ENCODE measurements at regions not wholly inside any gene's neighbourhood (a gene's known extent, or its start where the extent isn't known, plus 50 kb on each side); places are given as distances from the start of the nearest gene placed in this dataset.
"Not testable (repeated sequence)": the region's sequence is repeated elsewhere in the genome, so short reads cannot be mapped to it uniquely, and the experiment has no call there.

GRCh38 chr2:210946395-210946794 lies 390.0 kb downstream of the CPS1 start:
- no peaks in the 10 kb centered on the region for H4K20me1 ChIP-seq (ENCODE audit: insufficient read depth, low read length)
- H3K9ac ChIP-seq (ENCODE audit: insufficient read depth, low read length, poor library complexity, severe bottlenecking) = no peak overlapping the region
- H2AFZ ChIP-seq (ENCODE audit: insufficient read depth, low read depth, low read length, poor library complexity, severe bottlenecking) = no peak overlapping the region
- no peaks in the 10 kb centered on the region for H3K27me3 ChIP-seq (ENCODE audit: control insufficient read depth in 2 of 2, insufficient read depth in 2 of 2, low read length in 2 of 2)
- Mint-ChIP-seq H3K27ac (no peak overlapping the region), H3K27me3 (ENCODE audit: low read depth in 3 of 3) (peaks cover 0 to 3% (median 0%) of the 10 kb centered on the region in 3 donors), H3K9me3 (peaks cover 0 to 6% (median 0%) of the 10 kb centered on the region in 7 donors), H3K4me3 (no peak overlapping the region), H3K36me3 (no peaks in the 10 kb centered on the region), H3K4me1 (no peaks in the 10 kb centered on the region)
- H3K9me3 ChIP-seq (replicated peaks in 1 of 2; ENCODE audit: control insufficient read depth in 1 of 2, insufficient read depth in 1 of 2, low read length in 2 of 2) = no peaks in the 10 kb centered on the region
- no peak for DNase-seq
- intact Hi-C loops (cut with micrococcal nuclease) = no loop called here
- no peaks in the 10 kb centered on the region for H3K36me3 ChIP-seq (replicated peaks in 1 of 2; ENCODE audit: control insufficient read depth in 1 of 2, insufficient read depth in 2 of 2, low read length in 2 of 2)
- TF ChIP-seq, protein P1, sequence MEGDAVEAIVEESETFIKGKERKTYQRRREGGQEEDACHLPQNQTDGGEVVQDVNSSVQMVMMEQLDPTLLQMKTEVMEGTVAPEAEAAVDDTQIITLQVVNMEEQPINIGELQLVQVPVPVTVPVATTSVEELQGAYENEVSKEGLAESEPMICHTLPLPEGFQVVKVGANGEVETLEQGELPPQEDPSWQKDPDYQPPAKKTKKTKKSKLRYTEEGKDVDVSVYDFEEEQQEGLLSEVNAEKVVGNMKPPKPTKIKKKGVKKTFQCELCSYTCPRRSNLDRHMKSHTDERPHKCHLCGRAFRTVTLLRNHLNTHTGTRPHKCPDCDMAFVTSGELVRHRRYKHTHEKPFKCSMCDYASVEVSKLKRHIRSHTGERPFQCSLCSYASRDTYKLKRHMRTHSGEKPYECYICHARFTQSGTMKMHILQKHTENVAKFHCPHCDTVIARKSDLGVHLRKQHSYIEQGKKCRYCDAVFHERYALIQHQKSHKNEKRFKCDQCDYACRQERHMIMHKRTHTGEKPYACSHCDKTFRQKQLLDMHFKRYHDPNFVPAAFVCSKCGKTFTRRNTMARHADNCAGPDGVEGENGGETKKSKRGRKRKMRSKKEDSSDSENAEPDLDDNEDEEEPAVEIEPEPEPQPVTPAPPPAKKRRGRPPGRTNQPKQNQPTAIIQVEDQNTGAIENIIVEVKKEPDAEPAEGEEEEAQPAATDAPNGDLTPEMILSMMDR (IDR thresholded peaks at IDR 0.05) = no peak
- H3K4me3 ChIP-seq (replicated peaks in 1 of 3; ENCODE audit: low read depth in 2 of 3, low read length in 3 of 3) = no peak overlapping the region
- no peak overlapping the region for H3K27ac ChIP-seq (ENCODE audit: low read depth in 1 of 2, low read length in 2 of 2)
- H3K4me1 ChIP-seq (ENCODE audit: control insufficient read depth in 1 of 2, insufficient read depth in 2 of 2, low read length in 2 of 2) = no peaks in the 10 kb centered on the region
- WGBS (ENCODE audit: insufficient coverage) = no CpG with 5 or more reads among the region's 2 CpGs
- H3K4me2 ChIP-seq (replicated peaks; ENCODE audit: extremely low read depth, low read length, poor library complexity, severe bottlenecking) = no peak overlapping the region
- H3K79me2 ChIP-seq (ENCODE audit: insufficient read depth, low read length) = no peaks in the 10 kb centered on the region

DNA sequence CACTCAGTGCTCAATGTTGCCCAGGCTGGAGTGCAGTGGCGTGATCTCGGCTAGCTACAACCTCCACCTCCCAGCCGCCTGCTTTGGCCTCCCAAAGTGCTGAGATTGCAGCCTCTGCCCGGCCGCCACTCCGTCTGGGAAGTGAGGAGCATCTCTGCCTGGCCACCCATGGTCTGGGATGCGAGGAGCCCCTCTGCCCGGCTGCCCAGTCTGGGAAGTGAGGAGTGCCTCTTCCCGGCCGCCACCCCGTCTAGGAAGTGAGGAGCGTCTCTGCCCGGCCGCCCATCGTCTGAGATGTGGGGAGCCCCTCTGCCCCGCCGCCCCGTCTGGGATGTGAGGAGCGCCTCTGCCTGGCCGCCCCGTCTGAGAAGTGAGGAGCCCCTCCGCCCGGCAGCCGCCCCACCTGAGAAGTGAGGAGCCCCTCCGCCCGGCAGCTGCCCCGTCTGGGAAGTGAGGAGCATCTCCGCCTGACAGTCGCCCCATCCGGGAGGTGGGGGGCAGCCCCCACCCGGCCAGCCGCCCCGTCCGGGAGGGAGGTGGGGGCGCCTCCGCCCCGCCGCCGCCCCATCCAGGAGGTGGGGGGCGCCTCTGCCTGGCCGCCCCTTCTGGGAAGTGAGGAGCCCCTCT lies 394.1 kb downstream of the CPS1 start:
- H2AFZ ChIP-seq (ENCODE audit: insufficient read depth, low read depth, low read length, poor library complexity, severe bottlenecking); H3K27me3 Mint-ChIP-seq (ENCODE audit: low read depth in 3 of 3); H3K4me1 ChIP-seq (ENCODE audit: control insufficient read depth in 1 of 2, insufficient read depth in 2 of 2, low read length in 2 of 2); H4K20me1 ChIP-seq (ENCODE audit: insufficient read depth, low read length); H3K9me3 ChIP-seq (replicated peaks in 1 of 2; ENCODE audit: control insufficient read depth in 1 of 2, insufficient read depth in 1 of 2, low read length in 2 of 2); H3K9me3 Mint-ChIP-seq; intact Hi-C loops (cut with micrococcal nuclease); H3K4me2 ChIP-seq (replicated peaks; ENCODE audit: extremely low read depth, low read length, poor library complexity, severe bottlenecking); H3K27ac Mint-ChIP-seq; H3K79me2 ChIP-seq (ENCODE audit: insufficient read depth, low read length); H3K4me3 Mint-ChIP-seq; H3K36me3 ChIP-seq (replicated peaks in 1 of 2; ENCODE audit: control insufficient read depth in 1 of 2, insufficient read depth in 2 of 2, low read length in 2 of 2); H3K36me3 Mint-ChIP-seq; H3K27ac ChIP-seq (ENCODE audit: low read depth in 1 of 2, low read length in 2 of 2); H3K9ac ChIP-seq (ENCODE audit: insufficient read depth, low read length, poor library complexity, severe bottlenecking); DNase-seq; H3K27me3 ChIP-seq (ENCODE audit: control insufficient read depth in 2 of 2, insufficient read depth in 2 of 2, low read length in 2 of 2); H3K4me1 Mint-ChIP-seq; H3K4me3 ChIP-seq (replicated peaks in 1 of 3; ENCODE audit: low read depth in 2 of 3, low read length in 3 of 3): not testable (repeated sequence)
- 96% methylated on average over 16 of the region's 41 CpGs for whole genome bisulfite sequencing (ENCODE audit: insufficient coverage)
